Glutamatergic neuron (in vitro differentiated cells): ENCODE measurements at regions not wholly inside any gene's neighbourhood (a gene's known extent, or its start where the extent isn't known, plus 50 kb on each side); places are given as distances from the start of the nearest gene placed in this dataset.
"Not testable (repeated sequence)": the region's sequence is repeated elsewhere in the genome, so short reads cannot be mapped to it uniquely, and the experiment has no call there.

Experiments used
- DNase-seq: peaks from one replicate; pipeline ENCODE4 v3.0.0; 2022
- H3K27ac Mint-ChIP-seq: one replicate; pipeline ENCODE4 v1.8.0; 2020; ENCODE audit warnings: mild to moderate bottlenecking, mixed read lengths, inconsistent platforms; ENCODE audit not compliant: unreplicated experiment
- H3K27me3 Mint-ChIP-seq: one replicate; pipeline ENCODE4 v1.8.0; 2020; ENCODE audit warnings: mild to moderate bottlenecking, moderate library complexity, mixed read lengths, inconsistent platforms; ENCODE audit not compliant: unreplicated experiment
- H3K36me3 Mint-ChIP-seq: one replicate; pipeline ENCODE4 v1.8.0; 2020; ENCODE audit warnings: mild to moderate bottlenecking, mixed read lengths, inconsistent platforms; ENCODE audit not compliant: unreplicated experiment
- H3K4me1 Mint-ChIP-seq: one replicate; pipeline ENCODE4 v1.8.0; 2020; ENCODE audit warnings: mild to moderate bottlenecking, low read depth, mixed read lengths, inconsistent platforms; ENCODE audit not compliant: unreplicated experiment
- H3K4me3 Mint-ChIP-seq: one replicate; pipeline ENCODE4 v1.8.0; 2020; ENCODE audit warnings: mild to moderate bottlenecking, mixed read lengths, inconsistent platforms; ENCODE audit not compliant: unreplicated experiment
- H3K9me3 Mint-ChIP-seq: one replicate; pipeline ENCODE4 v1.8.0; 2020; ENCODE audit warnings: mild to moderate bottlenecking, moderate library complexity, mixed read lengths, inconsistent platforms; ENCODE audit not compliant: unreplicated experiment
- TF ChIP-seq, protein P1 (sequence below): fragments of 200-600 bp; sonication (generic); IDR thresholded peaks from one replicate; pipeline ENCODE4 v1.5.0; 2021; ENCODE audit not compliant: partially characterized antibody, unreplicated experiment

DNA sequence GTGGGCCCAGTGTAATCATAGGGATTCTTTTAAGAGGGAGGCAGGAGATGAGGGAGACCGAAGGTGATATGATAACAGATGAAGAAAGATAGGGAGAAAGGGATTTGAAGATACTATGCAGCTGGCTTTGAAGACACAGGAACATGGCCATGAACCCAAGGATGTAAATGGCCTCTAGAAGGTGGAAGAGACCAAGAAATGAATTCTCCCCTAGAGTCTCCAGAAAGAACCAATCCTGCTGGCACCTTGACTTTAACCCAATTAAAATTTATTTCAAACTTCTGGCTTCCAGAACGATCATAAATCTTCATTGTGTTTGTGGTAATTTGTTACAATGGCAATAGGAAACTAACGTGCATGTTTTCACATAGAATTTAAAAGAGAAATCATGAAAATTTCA, 95.0 kb upstream of the GORAB start:
- no peaks in the 10 kb centered on the region for H3K4me1 Mint-ChIP-seq
- no peaks in the 10 kb centered on the region for H3K9me3 Mint-ChIP-seq
- DNase-seq, result no peak
- H3K27me3 Mint-ChIP-seq, result no peaks in the 10 kb centered on the region
- H3K27ac Mint-ChIP-seq, result no peak overlapping the region
- no peaks in the 10 kb centered on the region for H3K36me3 Mint-ChIP-seq
- H3K4me3 Mint-ChIP-seq, result no peak overlapping the region
- TF ChIP-seq, protein P1, sequence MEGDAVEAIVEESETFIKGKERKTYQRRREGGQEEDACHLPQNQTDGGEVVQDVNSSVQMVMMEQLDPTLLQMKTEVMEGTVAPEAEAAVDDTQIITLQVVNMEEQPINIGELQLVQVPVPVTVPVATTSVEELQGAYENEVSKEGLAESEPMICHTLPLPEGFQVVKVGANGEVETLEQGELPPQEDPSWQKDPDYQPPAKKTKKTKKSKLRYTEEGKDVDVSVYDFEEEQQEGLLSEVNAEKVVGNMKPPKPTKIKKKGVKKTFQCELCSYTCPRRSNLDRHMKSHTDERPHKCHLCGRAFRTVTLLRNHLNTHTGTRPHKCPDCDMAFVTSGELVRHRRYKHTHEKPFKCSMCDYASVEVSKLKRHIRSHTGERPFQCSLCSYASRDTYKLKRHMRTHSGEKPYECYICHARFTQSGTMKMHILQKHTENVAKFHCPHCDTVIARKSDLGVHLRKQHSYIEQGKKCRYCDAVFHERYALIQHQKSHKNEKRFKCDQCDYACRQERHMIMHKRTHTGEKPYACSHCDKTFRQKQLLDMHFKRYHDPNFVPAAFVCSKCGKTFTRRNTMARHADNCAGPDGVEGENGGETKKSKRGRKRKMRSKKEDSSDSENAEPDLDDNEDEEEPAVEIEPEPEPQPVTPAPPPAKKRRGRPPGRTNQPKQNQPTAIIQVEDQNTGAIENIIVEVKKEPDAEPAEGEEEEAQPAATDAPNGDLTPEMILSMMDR, result no peak

DNA sequence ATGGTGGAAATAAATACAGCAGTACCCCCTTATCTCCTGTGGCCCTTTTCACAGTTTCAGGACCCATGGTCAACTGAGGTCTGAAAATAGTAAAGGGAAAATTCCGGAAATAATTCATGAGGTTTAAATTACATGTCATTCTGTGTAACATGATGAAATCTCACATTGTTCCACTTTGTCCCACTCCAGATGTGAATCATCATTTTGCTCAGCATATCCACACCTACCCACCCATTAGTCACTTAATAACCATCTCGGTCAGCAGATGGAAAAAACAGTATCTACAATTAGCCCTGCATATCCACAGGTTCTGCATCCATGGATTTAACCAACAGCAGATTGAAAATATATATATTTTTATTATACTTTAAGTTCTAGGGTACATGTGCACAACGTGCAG, 86.9 kb upstream of the GORAB start:
- Mint-ChIP-seq H3K4me3 (no peak overlapping the region), H3K4me1 (no peaks in the 10 kb centered on the region), H3K27me3 (no peaks in the 10 kb centered on the region), H3K9me3 (no peaks in the 10 kb centered on the region), H3K27ac (no peak overlapping the region), H3K36me3 (no peaks in the 10 kb centered on the region)
- DNase-seq, result no peak
- TF ChIP-seq, protein P1, result no peak

DNA sequence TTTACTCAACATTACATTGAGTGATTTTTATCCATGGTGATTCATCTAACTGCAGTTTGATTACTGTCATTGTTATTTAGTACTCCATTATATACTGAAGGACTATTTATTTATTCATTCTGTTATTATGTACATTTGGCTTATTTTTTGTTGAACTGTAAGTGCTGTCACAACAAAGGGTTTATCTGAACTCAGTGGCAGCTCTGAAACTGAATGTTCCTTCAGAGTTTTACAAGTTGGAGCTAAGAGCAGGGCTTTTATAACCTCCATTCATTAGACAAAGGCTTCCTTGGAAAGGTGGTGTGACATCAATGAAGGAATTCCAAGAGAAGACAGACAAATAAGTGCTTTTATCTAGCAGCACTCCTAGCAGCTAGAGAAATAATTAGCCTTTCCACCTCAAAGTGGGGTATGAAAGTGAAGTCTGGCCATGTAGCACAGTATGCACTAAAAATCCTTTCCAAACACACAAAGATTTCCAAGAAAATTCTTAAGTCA, 83.3 kb upstream of the GORAB start:
- H3K4me3 Mint-ChIP-seq, result no peak overlapping the region
- no peaks in the 10 kb centered on the region for H3K27me3 Mint-ChIP-seq
- DNase-seq, result no peak
- no peaks in the 10 kb centered on the region for H3K4me1 Mint-ChIP-seq
- no peak overlapping the region for H3K27ac Mint-ChIP-seq
- H3K36me3 Mint-ChIP-seq, result no peaks in the 10 kb centered on the region
- TF ChIP-seq, protein P1, result no peak
- no peaks in the 10 kb centered on the region for H3K9me3 Mint-ChIP-seq

DNA sequence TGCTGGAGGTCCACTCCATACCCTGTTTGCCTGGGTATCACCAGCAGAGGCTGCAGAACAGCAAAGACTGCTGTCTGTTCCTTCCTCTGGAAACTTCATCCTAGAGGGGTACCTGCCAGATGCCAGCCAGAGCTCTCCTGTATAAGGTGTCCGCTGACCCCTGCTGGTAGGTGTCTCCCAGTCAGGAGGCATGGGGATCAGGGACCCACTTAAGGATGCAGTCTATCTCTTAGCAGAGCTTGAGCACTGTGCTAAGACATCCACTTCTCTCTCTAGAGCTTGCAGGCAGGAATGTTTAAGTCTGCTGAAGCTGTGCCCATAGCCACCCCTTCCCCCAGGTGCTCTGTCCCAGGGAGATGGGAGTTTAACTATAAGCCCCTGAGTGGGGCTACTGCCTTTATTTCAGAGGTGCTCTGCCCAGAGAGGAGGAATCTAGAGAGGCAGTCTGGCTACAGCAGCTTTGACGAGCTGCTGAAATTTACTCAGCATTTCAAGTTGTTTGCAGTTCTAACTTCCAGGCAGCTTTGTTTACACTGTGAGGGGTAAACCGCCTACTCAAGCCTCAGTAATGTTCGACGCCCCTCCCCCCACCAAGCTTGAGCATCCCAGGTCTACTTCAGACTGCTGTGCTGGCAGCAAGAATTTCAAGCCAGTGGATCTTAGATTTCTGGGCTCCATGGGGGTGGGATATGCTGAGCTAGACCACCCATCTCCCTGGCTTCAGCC, 74.5 kb upstream of the GORAB start:
- H3K4me3 Mint-ChIP-seq, H3K27ac Mint-ChIP-seq, H3K36me3 Mint-ChIP-seq, H3K4me1 Mint-ChIP-seq, H3K27me3 Mint-ChIP-seq, H3K9me3 Mint-ChIP-seq: not testable (repeated sequence)
- peak; percentile 45 for DNase-seq

DNA sequence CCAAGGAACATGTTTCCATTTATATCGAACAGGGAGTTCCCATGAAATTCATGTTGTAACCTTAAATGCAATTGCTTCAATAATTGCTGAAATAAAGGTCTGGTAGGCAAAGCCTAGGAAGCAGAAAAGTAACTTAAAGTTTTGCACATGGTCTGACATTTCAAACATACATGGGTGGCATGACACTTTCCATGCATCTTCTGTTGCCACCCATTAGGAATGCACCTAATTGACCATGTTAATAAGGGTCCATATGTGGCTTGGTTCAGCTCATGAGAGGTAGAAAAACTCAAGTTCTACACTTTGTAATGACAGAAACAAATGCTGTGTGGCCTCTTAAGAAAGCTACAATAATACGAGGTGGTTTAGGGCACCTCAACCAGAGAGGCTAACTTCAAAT, 72.0 kb upstream of the GORAB start:
- TF ChIP-seq, protein P1, result no peak

More for the DNA sequence above, 72.0 kb upstream of the GORAB start:
- no peak overlapping the region for H3K27ac Mint-ChIP-seq
- no peak overlapping the region for H3K4me3 Mint-ChIP-seq
- no peak for DNase-seq
- H3K9me3 Mint-ChIP-seq, result peaks cover 2% of the 10 kb centered on the region
- no peaks in the 10 kb centered on the region for H3K36me3 Mint-ChIP-seq
- no peaks in the 10 kb centered on the region for H3K4me1 Mint-ChIP-seq
- H3K27me3 Mint-ChIP-seq, result peaks cover 1% of the 10 kb centered on the region
